ENCODE measurements at regions not wholly inside any gene's neighbourhood (a gene's known extent, or its start where the extent isn't known, plus 50 kb on each side); places are given as distances from the start of the nearest gene placed in this dataset.

DNA sequence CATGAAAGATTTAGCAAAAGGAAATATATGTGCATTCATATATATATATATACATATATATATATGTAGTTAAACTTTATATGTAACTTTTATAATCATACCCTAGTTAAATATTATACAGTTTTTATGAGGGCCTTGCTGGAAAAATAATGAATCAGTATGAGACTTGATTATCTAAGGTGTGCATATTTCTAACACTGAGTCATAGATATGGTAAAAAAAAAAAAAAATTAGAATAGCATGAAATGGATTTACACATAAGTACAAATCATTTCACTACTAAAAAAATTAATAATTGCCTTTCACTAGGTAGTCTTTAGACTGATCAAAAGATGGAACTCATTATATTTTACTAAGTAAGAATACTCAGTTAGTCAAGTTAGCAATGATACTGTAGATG lies 51.3 kb upstream of the DST start (continued):
- TF ChIP-seq YY1 (IDR thresholded peaks at IDR 0.05; ENCODE audit: insufficient read depth, insufficient replicate concordance, low read depth, low read length), result no peak
- TF ChIP-seq, protein P1, sequence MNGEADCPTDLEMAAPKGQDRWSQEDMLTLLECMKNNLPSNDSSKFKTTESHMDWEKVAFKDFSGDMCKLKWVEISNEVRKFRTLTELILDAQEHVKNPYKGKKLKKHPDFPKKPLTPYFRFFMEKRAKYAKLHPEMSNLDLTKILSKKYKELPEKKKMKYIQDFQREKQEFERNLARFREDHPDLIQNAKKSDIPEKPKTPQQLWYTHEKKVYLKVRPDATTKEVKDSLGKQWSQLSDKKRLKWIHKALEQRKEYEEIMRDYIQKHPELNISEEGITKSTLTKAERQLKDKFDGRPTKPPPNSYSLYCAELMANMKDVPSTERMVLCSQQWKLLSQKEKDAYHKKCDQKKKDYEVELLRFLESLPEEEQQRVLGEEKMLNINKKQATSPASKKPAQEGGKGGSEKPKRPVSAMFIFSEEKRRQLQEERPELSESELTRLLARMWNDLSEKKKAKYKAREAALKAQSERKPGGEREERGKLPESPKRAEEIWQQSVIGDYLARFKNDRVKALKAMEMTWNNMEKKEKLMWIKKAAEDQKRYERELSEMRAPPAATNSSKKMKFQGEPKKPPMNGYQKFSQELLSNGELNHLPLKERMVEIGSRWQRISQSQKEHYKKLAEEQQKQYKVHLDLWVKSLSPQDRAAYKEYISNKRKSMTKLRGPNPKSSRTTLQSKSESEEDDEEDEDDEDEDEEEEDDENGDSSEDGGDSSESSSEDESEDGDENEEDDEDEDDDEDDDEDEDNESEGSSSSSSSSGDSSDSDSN (CRISPR knock-in tag; IDR thresholded peaks at IDR 0.05), result no peak
- TF ChIP-seq ZNF12 (CRISPR knock-in tag; IDR thresholded peaks at IDR 0.05), result no peak
- TF ChIP-seq RARA (CRISPR knock-in tag; IDR thresholded peaks at IDR 0.05), result no peak
- TF ChIP-seq, protein P2, sequence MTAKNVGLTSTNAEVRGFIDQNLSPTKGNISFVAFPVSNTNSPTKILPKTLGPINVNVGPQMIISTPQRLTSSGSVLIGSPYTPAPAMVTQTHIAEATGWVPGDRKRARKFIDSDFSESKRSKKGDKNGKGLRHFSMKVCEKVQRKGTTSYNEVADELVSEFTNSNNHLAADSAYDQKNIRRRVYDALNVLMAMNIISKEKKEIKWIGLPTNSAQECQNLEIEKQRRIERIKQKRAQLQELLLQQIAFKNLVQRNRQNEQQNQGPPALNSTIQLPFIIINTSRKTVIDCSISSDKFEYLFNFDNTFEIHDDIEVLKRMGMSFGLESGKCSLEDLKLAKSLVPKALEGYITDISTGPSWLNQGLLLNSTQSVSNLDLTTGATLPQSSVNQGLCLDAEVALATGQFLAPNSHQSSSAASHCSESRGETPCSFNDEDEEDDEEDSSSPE (CRISPR knock-in tag; IDR thresholded peaks at IDR 0.05), result no peak

DNA sequence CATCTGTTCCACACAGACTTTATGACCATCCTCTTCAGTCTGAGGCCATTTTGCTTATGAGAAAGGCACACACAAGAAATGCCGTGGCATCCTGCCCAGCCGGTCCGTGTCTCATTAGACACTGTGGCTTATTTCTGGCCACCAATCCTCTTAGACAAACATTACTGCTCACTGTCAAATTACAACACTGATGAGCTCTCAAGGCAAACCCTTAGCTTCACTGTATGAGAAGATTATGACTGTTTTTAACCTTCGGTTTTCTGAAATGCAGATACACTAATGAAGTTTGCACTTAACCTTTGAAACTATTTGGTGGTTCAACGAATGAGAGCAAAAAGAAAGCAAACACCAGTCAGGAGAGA lies 50.5 kb upstream of the DST start:
- H3K4me2 ChIP-seq (ENCODE audit: low read depth, low read length), result peak overlapping the region; percentile 75
- H3K4me3 ChIP-seq (replicated peaks in 1 of 3; ENCODE audit: insufficient read depth in 1 of 3, low read depth in 2 of 3, low read length in 3 of 3), result peak overlapping the region; percentile 56 to 64 (median 60)
- no peaks in the 10 kb centered on the region for H3K27me3 ChIP-seq (ENCODE audit: control insufficient read depth in 1 of 2, insufficient read depth in 2 of 2, low read length in 2 of 2)
- peak; percentile 47 for FAIRE-seq
- no peaks in the 10 kb centered on the region for H4K20me1 ChIP-seq (ENCODE audit: insufficient read depth, low read length)
- CTCF ChIA-PET (ENCODE audit: low intra/inter-chr PET ratio, low total read pairs), result no interaction called here
- peak overlapping the region; percentile 65 for H2AFZ ChIP-seq (ENCODE audit: low read length)
- 3% methylated on average over 5 of the region's 5 CpGs for WGBS (ENCODE audit: low lambda C conversion rate)
- peak overlapping the region; percentile 69 for H3K9ac ChIP-seq (ENCODE audit: insufficient read depth, low read depth, low read length)
- POLR2A ChIA-PET, result interaction anchor here (0.6 to 4.2 kb wide), 13 partner anchors 9 to 294 kb away, joined by 3 to 52 read pairs (median 9); partner anchors contain the start of gene DST
- peak overlapping the region; percentile 68 for H3K27ac ChIP-seq (ENCODE audit: extremely low read length, insufficient read depth, low read length)
- BruUV-seq (replicated peaks), result no TSS peak
- H3K36me3 ChIP-seq (replicated peaks in 1 of 2; ENCODE audit: control insufficient read depth in 1 of 2, insufficient read depth in 2 of 2, low read length in 2 of 2), result no peaks in the 10 kb centered on the region
- peak; percentile 75 for DNase-seq (ENCODE audit: low spot score)
- H3K4me1 ChIP-seq (ENCODE audit: insufficient read depth, low read length), result peaks cover 55% of the 10 kb centered on the region
- H3K79me2 ChIP-seq (ENCODE audit: insufficient read depth, low read length), result peaks cover 13% of the 10 kb centered on the region
- H3K9me3 ChIP-seq (ENCODE audit: low read length), result no peaks in the 10 kb centered on the region
- intact Hi-C loops (cut with micrococcal nuclease; ENCODE audit: unreplicated experiment) (loop anchor here (2.0 to 10.0 kb wide), 3 partner anchors 50 to 378 kb away; partner anchors contain the start of gene DST), in situ Hi-C loops (cut with HindIII; ENCODE audit: extremely low pct_ligation_motif_present, low pct_unique_long_range_greater_than_20kb) (loop anchor here (5.0 kb wide), 1 partner anchor 51 kb away; the partner anchor contains the start of gene DST)
- peak; percentile 84 for ATAC-seq
- TF ChIP-seq SIX1 (CRISPR knock-in tag; IDR thresholded peaks at IDR 0.05; ENCODE audit: borderline replicate concordance), result 0 out of 2 replicates have a peak, but pooled peaks have one; percentile 40
- peak; percentile 23; the same call in 1 of the 2 replicates for TF ChIP-seq ELF3 (CRISPR knock-in tag; IDR thresholded peaks at IDR 0.05)
- TF ChIP-seq ZNF292 (CRISPR knock-in tag; IDR thresholded peaks at IDR 0.05; ENCODE audit: borderline replicate concordance, low read depth), result no peak; the same call in 1 of the 2 replicates
- no peak for TF ChIP-seq ZFP41 (CRISPR knock-in tag; IDR thresholded peaks at IDR 0.05; ENCODE audit: borderline replicate concordance)
- TF ChIP-seq, protein P3, sequence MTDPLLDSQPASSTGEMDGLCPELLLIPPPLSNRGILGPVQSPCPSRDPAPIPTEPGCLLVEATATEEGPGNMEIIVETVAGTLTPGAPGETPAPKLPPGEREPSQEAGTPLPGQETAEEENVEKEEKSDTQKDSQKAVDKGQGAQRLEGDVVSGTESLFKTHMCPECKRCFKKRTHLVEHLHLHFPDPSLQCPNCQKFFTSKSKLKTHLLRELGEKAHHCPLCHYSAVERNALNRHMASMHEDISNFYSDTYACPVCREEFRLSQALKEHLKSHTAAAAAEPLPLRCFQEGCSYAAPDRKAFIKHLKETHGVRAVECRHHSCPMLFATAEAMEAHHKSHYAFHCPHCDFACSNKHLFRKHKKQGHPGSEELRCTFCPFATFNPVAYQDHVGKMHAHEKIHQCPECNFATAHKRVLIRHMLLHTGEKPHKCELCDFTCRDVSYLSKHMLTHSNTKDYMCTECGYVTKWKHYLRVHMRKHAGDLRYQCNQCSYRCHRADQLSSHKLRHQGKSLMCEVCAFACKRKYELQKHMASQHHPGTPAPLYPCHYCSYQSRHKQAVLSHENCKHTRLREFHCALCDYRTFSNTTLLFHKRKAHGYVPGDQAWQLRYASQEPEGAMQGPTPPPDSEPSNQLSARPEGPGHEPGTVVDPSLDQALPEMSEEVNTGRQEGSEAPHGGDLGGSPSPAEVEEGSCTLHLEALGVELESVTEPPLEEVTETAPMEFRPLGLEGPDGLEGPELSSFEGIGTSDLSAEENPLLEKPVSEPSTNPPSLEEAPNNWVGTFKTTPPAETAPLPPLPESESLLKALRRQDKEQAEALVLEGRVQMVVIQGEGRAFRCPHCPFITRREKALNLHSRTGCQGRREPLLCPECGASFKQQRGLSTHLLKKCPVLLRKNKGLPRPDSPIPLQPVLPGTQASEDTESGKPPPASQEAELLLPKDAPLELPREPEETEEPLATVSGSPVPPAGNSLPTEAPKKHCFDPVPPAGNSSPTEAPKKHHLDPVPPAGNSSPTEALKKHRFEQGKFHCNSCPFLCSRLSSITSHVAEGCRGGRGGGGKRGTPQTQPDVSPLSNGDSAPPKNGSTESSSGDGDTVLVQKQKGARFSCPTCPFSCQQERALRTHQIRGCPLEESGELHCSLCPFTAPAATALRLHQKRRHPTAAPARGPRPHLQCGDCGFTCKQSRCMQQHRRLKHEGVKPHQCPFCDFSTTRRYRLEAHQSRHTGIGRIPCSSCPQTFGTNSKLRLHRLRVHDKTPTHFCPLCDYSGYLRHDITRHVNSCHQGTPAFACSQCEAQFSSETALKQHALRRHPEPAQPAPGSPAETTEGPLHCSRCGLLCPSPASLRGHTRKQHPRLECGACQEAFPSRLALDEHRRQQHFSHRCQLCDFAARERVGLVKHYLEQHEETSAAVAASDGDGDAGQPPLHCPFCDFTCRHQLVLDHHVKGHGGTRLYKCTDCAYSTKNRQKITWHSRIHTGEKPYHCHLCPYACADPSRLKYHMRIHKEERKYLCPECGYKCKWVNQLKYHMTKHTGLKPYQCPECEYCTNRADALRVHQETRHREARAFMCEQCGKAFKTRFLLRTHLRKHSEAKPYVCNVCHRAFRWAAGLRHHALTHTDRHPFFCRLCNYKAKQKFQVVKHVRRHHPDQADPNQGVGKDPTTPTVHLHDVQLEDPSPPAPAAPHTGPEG (CRISPR knock-in tag; IDR thresholded peaks at IDR 0.05), result no peak
- TF ChIP-seq NCOA2 (CRISPR knock-in tag; IDR thresholded peaks at IDR 0.05), result peak; percentile 41; the same call in 1 of the 2 replicates
- no peak for TF ChIP-seq ZNF430 (CRISPR knock-in tag; IDR thresholded peaks at IDR 0.05)
- TF ChIP-seq MIER2 (CRISPR knock-in tag; IDR thresholded peaks at IDR 0.05), result peak; percentile 63; the same call in 1 of the 2 replicates
- TF ChIP-seq EED (CRISPR knock-in tag; IDR thresholded peaks at IDR 0.05), result no peak
- no peak for TF ChIP-seq NR3C1 (CRISPR knock-in tag; IDR thresholded peaks at IDR 0.05)

Measured in HepG2 (cell line).